ENCODE measurements at regions not wholly inside any gene's neighbourhood (a gene's known extent, or its start where the extent isn't known, plus 50 kb on each side); places are given as distances from the start of the nearest gene placed in this dataset.
"Not testable (repeated sequence)": the region's sequence is repeated elsewhere in the genome, so short reads cannot be mapped to it uniquely, and the experiment has no call there.

GRCh38 chr13:91251573-91251972, 95.9 kb upstream of the MIR17HG start:
- not testable (repeated sequence) for DNase-seq (ENCODE audit: low read depth)

GRCh38 chr13:91264484-91264883, 83.0 kb upstream of the MIR17HG start:
- DNase-seq (ENCODE audit: low read depth): no peak

DNA sequence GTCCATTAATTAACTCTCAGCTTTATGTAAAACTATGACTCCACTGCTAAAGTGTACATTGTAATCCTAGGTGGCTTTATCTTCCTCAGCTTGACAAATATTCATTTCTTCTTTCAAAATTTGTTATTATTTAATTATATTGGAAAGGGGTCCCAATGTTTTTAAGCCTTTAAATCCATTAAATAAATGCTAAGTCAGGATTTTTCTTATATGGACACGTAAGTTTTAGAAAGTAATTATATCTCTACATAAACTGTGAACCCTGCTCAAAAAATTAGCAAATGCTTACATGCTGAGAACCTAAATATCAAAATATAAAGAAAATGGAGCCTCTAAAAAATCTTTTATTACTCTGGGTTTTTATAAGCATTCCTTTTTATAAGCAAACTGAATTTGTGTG, 78.2 kb upstream of the MIR17HG start:
- no peak for DNase-seq (ENCODE audit: low read depth)

GRCh38 chr13:91270031-91270430, 77.5 kb upstream of the MIR17HG start:
- no peak for DNase-seq (ENCODE audit: low read depth)

- no peak for DNase-seq (ENCODE audit: low read depth)
Observed at GRCh38 chr13:91272235-91272777, 75.2 kb upstream of the MIR17HG start.

GRCh38 chr13:91273675-91274074, 73.8 kb upstream of the MIR17HG start:
- DNase-seq (ENCODE audit: low read depth): no peak

DNA sequence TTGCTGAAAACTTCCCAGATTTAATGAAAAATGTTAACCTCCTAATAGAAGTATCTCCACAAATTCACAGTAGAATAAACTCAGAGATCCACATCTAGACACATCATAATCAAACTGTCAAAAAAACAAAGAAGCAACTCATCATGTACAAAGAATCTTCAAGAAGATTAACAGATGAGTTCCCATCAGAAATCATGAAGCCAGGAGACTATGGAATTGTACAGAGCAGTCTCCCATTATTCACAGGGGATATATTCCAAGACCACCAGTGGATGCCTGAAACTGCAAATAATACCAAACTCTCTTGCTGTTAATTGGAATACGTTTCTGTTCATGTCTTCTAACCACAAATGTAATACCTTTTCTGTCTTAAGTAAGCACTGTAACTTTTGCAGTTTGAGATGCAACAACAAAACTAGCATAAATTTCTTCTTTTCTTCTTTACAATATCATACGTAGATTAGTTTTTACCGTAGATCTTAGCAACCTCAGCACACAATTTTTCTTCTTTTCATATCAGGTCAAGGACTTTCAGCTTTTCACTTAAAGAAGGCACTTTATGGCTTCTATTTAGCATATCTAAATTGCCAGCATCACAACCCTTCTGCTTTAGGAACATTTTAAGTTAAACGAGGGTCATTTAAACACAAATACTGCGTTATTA, 70.3 kb upstream of the MIR17HG start:
- DNase-seq (ENCODE audit: low read depth): no peak

DNA sequence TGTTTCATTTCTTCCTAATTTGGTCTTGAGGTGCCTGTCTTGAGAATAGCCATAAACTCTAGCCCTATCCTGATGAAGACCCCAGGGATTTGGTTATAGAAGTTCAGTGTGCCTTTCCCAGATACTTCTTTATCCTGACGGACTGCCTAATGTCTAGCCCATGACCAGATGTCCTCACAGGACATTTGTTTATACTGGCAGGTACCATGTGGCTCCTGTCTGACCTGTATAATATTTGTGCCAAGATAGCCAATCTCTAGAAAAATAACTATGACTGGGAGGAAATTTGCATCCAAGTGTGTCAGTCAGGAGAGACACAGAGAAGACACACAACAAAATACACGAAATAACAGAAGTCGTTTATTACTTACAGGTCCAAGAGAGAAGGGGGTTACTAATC, 69.2 kb upstream of the MIR17HG start:
- no peak for DNase-seq (ENCODE audit: low read depth)

DNA sequence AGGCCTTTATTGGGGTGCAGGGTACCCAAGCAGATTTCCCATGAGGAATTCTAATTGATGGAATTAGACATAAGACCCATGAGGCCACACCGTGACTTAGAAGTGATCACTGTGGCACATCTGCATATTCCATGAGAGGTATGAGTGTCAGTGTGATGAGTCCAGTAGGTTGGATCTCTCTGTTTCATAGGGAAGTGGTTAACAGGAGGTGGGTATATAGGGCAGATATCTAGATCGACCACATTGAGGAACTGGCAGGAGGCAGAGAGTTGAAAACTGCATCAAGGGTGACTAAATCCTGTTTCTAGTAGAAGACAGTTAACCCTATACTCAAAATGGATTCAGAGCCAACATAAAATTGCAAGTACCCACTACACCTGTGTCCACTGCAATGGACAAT, 68.6 kb upstream of the MIR17HG start:
- DNase-seq (ENCODE audit: low read depth): no peak

- no peak for DNase-seq (ENCODE audit: low read depth)
Observed at GRCh38 chr13:91280801-91281200, 66.7 kb upstream of the MIR17HG start.

DNA sequence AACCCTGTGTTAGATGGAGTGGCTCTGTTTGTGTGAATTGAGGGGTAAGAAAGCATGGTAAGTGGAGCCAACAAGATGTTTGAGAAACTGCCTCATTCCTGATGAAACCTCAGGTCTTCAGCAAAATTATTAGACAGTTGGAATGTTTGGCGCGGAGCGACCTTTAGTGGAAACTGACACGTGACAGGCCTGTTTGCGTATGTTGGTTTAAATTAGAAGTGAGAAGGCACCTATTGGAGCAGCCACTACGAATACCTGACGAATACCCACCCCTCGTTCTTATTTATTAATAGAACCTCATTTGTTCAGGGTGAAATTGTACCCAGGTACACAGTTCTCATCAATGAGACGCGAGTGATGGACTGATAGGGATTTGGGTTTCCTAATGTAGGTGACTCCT, 63.2 kb upstream of the MIR17HG start:
- DNase-seq (ENCODE audit: low read depth): no peak

DNA sequence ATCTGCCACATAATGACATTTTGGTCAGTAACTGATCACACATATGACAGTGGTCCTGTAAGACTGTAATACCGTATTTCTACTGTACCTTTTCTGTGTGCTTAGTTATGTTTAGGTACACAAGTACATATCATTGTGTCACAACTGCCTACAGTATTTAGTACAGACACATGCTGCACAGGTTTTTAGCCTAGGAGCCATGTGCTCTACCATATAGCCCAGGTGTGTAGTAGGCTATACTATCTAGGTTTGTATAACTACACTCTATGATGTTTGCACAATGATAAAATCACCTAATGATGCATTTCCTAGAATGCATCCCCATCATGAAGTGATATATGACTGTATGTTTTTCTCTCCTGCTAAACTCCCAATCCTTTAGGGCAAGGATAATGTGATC, 61.2 kb upstream of the MIR17HG start:
- no peak for DNase-seq (ENCODE audit: low read depth)

DNA sequence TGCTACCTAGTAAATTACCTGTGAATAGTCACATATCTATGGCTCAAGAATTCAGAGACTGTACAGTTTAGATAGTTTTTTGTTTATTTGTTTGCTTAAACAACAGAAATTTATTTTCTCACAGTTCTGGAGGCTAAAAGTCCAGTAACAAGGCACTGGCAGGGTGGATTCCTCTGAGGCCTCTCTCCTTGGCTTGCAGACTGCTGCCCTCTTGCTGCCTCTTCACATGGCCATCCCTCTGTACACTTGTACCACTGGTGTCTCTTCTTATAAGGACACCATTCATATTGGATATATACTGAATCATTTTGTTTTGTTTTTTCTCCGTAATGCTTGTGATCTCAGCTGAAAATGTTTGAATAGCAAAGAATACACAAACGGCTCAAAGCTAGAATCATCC, 56.4 kb upstream of the MIR17HG start:
- no peak for DNase-seq (ENCODE audit: low read depth)

DNA sequence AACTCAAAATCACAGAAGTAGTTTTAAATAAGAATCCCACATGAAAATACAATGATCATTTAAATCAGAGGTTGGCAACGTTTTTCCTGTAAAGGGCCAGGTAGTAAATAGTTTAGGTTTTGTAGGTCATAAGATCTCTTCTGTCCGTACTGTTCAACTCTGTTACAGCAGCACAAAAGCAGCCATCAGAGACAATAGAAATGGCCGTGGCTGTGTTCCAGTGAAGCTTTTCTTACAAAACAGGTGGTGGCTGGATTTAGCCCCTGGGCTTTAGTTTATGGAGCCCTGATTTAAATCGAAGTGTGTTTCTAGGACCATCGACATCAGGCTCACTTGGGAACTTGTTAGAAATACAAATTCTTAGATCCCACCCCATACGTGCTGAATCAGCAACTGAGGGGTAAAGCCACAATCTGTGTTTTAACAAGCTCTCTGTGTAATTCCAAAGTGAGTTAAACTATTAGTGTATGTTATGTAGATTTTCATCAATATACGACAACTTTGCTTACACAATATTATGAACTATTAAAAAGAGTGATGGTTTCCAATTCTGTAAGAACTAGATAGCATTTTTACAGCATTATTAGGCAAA, 54.8 kb upstream of the MIR17HG start:
- no peak for DNase-seq (ENCODE audit: low read depth)

- DNase-seq (ENCODE audit: low read depth): no peak
Observed at GRCh38 chr13:91295712-91296410, 51.6 kb upstream of the MIR17HG start.

DNA sequence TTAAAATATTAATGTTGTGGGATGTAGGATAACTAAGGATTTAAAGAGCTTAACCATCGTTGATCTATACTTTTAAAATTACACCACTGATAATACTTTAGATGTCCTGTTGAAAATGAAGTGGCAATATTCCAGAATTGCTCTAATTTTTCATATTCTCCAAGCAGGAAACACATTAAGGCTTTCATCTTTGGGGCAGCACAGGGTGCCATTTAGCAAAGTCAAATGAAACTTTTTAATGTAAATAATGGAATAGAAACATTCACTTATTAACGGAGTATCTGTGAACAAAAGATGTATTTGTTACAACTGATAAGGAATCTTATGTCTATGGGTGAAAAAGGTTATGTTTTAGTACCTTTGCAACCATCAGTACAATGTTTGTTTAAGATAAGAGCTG, 50.0 kb upstream of the MIR17HG start:
- no peak for DNase-seq (ENCODE audit: low read depth)

All from RPMI7951 (cell line).